ENCODE measurements at regions not wholly inside any gene's neighbourhood (a gene's known extent, or its start where the extent isn't known, plus 50 kb on each side); places are given as distances from the start of the nearest gene placed in this dataset.

DNA sequence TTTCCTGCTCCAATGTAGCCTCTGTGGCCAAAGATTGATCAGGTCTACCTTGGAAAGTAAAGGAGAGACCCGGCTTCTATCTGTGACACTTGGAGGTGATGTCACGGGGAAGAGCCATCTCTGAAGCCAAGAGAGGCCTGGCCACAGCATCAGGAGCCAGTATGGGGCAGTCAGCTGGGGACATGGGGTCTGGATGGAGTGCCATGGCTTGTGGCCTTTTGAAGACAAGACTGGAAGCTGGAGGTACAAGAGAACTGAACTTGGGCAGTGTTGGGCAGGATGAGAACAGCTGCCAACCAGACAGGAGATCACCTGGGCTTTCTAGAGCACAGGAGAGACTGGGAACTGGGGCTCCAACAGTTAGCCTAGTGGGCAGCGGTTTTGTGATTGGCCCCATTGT lies 190.7 kb downstream of the TENT4A start:
- no TSS peak for BruUV-seq (replicated peaks)
- Histone ChIP-seq H3K4me1 (ENCODE audit: control insufficient read depth, insufficient read depth, low read length) (no peaks in the 10 kb centered on the region), H3K36me3 (ENCODE audit: control insufficient read depth, insufficient read depth, low read length) (no peaks in the 10 kb centered on the region), H3K4me3 (ENCODE audit: low read depth in 2 of 2, low read length in 2 of 2) (no peak overlapping the region), H3K27ac (ENCODE audit: low read length) (no peak overlapping the region), H3K9me3 (ENCODE audit: control insufficient read depth, insufficient read depth, low read depth, low read length) (no peaks in the 10 kb centered on the region), H3K27me3 (ENCODE audit: control insufficient read depth, insufficient read depth, low read length) (no peaks in the 10 kb centered on the region)
- ChIA-PET CTCF (no interaction called here), POLR2A (no interaction called here)
- TF ChIP-seq, protein P1, sequence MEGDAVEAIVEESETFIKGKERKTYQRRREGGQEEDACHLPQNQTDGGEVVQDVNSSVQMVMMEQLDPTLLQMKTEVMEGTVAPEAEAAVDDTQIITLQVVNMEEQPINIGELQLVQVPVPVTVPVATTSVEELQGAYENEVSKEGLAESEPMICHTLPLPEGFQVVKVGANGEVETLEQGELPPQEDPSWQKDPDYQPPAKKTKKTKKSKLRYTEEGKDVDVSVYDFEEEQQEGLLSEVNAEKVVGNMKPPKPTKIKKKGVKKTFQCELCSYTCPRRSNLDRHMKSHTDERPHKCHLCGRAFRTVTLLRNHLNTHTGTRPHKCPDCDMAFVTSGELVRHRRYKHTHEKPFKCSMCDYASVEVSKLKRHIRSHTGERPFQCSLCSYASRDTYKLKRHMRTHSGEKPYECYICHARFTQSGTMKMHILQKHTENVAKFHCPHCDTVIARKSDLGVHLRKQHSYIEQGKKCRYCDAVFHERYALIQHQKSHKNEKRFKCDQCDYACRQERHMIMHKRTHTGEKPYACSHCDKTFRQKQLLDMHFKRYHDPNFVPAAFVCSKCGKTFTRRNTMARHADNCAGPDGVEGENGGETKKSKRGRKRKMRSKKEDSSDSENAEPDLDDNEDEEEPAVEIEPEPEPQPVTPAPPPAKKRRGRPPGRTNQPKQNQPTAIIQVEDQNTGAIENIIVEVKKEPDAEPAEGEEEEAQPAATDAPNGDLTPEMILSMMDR (IDR thresholded peaks at IDR 0.05) = no peak
- TF ChIP-seq SIN3A (IDR thresholded peaks at IDR 0.05; ENCODE audit: borderline replicate concordance, insufficient read depth, low read depth, low read length) (no peak), POLR2AphosphoS5 (IDR thresholded peaks at IDR 0.05; ENCODE audit: low read depth, low read length) (no peak), TCF7L2 (IDR thresholded peaks at IDR 0.05; ENCODE audit: low read depth, low read length) (no peak)
- TF ChIP-seq, protein P2, sequence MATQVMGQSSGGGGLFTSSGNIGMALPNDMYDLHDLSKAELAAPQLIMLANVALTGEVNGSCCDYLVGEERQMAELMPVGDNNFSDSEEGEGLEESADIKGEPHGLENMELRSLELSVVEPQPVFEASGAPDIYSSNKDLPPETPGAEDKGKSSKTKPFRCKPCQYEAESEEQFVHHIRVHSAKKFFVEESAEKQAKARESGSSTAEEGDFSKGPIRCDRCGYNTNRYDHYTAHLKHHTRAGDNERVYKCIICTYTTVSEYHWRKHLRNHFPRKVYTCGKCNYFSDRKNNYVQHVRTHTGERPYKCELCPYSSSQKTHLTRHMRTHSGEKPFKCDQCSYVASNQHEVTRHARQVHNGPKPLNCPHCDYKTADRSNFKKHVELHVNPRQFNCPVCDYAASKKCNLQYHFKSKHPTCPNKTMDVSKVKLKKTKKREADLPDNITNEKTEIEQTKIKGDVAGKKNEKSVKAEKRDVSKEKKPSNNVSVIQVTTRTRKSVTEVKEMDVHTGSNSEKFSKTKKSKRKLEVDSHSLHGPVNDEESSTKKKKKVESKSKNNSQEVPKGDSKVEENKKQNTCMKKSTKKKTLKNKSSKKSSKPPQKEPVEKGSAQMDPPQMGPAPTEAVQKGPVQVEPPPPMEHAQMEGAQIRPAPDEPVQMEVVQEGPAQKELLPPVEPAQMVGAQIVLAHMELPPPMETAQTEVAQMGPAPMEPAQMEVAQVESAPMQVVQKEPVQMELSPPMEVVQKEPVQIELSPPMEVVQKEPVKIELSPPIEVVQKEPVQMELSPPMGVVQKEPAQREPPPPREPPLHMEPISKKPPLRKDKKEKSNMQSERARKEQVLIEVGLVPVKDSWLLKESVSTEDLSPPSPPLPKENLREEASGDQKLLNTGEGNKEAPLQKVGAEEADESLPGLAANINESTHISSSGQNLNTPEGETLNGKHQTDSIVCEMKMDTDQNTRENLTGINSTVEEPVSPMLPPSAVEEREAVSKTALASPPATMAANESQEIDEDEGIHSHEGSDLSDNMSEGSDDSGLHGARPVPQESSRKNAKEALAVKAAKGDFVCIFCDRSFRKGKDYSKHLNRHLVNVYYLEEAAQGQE (IDR thresholded peaks at IDR 0.05; ENCODE audit: insufficient read depth in 1 of 2, low read depth in 2 of 2, low read length in 1 of 2) = no peak
- ATAC-seq = no peak
- intact Hi-C loops (cut with micrococcal nuclease; ENCODE audit: unreplicated experiment) = no loop called here
- in situ Hi-C loops (cut with HindIII; ENCODE audit: low pct_unique_long_range_greater_than_20kb, low sequenced_read_pairs) = no loop called here
- DNase-seq (ENCODE audit: low read depth, low spot score) = no peak

DNA sequence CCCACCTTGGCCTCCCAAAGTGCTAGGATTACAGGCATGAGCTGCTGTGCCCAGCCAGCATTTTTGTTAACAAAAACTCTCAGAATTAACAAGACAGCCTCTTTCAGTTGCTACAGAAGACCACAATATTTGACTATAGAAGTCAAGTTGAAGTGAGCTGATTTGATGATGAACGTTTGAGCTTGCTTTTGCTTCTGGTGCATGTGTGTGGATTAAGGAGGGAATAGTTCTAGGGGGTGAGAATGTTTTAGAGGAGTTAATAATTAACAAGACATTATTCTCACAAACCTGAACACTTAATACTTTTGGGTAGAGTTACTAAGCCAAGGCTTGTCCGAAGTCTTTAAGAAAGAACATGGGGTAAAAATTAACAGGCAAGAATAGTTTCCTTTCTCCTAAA lies 191.6 kb downstream of the TENT4A start:
- Histone ChIP-seq H3K27me3 (ENCODE audit: control insufficient read depth, insufficient read depth, low read length) (no peaks in the 10 kb centered on the region), H3K27ac (ENCODE audit: low read length) (no peak overlapping the region), H3K4me1 (ENCODE audit: control insufficient read depth, insufficient read depth, low read length) (no peaks in the 10 kb centered on the region), H3K9me3 (ENCODE audit: control insufficient read depth, insufficient read depth, low read depth, low read length) (no peaks in the 10 kb centered on the region), H3K4me3 (ENCODE audit: low read depth in 2 of 2, low read length in 2 of 2) (no peak overlapping the region), H3K36me3 (ENCODE audit: control insufficient read depth, insufficient read depth, low read length) (no peaks in the 10 kb centered on the region)
- no peak for DNase-seq (ENCODE audit: low read depth, low spot score)
- TF ChIP-seq, protein P1 (IDR thresholded peaks at IDR 0.05) = no peak
- TF ChIP-seq POLR2AphosphoS5 (IDR thresholded peaks at IDR 0.05; ENCODE audit: low read depth, low read length) (no peak), TCF7L2 (IDR thresholded peaks at IDR 0.05; ENCODE audit: low read depth, low read length) (no peak), SIN3A (IDR thresholded peaks at IDR 0.05; ENCODE audit: borderline replicate concordance, insufficient read depth, low read depth, low read length) (no peak)
- TF ChIP-seq, protein P2 (IDR thresholded peaks at IDR 0.05; ENCODE audit: insufficient read depth in 1 of 2, low read depth in 2 of 2, low read length in 1 of 2) = no peak
- CTCF ChIA-PET = no interaction called here
- intact Hi-C loops (cut with micrococcal nuclease; ENCODE audit: unreplicated experiment) (no loop called here), in situ Hi-C loops (cut with HindIII; ENCODE audit: low pct_unique_long_range_greater_than_20kb, low sequenced_read_pairs) (no loop called here)
- POLR2A ChIA-PET = no interaction called here
- no peak for ATAC-seq
- no TSS peak for BruUV-seq (replicated peaks)

All from Panc1 (cell line).